Gastrocnemius medialis (tissue), 4 donors: ENCODE measurements at regions not wholly inside any gene's neighbourhood (a gene's known extent, or its start where the extent isn't known, plus 50 kb on each side); places are given as distances from the start of the nearest gene placed in this dataset.

ENCODE experiments used
- ATAC-seq, 2 donors: fragments of 150-250 bp; one replicate each; pipeline ENCODE4 v1.9.1; 2016
- DNase-seq, 2 donors: peaks; one replicate each; pipeline ENCODE4 v3.0.0-alpha.2; 2019
- H3K27ac ChIP-seq, 4 donors: fragments of 200-600 bp; sonication (generic); 1 replicate in 1 of 4; 2 replicates in 3 of 4; pipeline ENCODE4 v1.5.1; 2016 to 2018; ENCODE audit warnings: mild to moderate bottlenecking in 2 of 4, moderate library complexity in 1 of 4
- H3K27me3 ChIP-seq, 3 donors: fragments of 200-600 bp; sonication (generic) in 2 of 3; 1 replicate in 1 of 3; 2 replicates in 2 of 3; pipeline versions ENCODE4 v1.5.1 to v1.6.0; 2016 to 2019; ENCODE audit warnings: mild to moderate bottlenecking in 1 of 3, moderate library complexity in 1 of 3
- H3K36me3 ChIP-seq, 2 donors: fragments of 200-600 bp; sonication (generic) in 1 of 2; one replicate each; pipeline ENCODE4 v1.5.1; 2017 to 2018
- H3K4me1 ChIP-seq, 2 donors: fragments of 200-600 bp; sonication (generic) in 1 of 2; one replicate each; pipeline ENCODE4 v1.5.1; 2016 to 2017; ENCODE audit warnings: mild to moderate bottlenecking in 2 of 2
- H3K4me3 ChIP-seq, 4 donors: fragments of 200-600 bp; sonication (generic) in 3 of 4; 1 replicate in 1 of 4; 2 replicates in 3 of 4; pipeline ENCODE4 v1.5.1; 2016 to 2019; ENCODE audit warnings: mild to moderate bottlenecking in 2 of 4
- H3K9me3 ChIP-seq, 3 donors: fragments of 200-600 bp; sonication (generic) in 2 of 3; 1 replicate in 1 of 3; 2 replicates in 2 of 3; pipeline ENCODE4 v1.5.1; 2016 to 2019
- POLR2A ChIP-seq, 2 donors: fragments of 450-650 bp; IDR thresholded peaks; one replicate each; pipeline ENCODE4 v1.6.1; 2017; ENCODE audit warnings: antibody characterized with exemption in 2 of 2, mild to moderate bottlenecking in 2 of 2, moderate library complexity in 2 of 2
- in situ Hi-C, 4 donors: fragments of 200-750 bp; cut with MboI; loops; one replicate each; pipeline versions ENCODE4 v1.15.0 to v1.8.0; 2017; ENCODE audit warnings: low sequenced_read_pairs in 4 of 4
- intact Hi-C: fragments of 100-400 bp; cut with DNase I; formaldehyde crosslinking; loops from one replicate; pipeline ENCODE4 v1.15.1; 2023; ENCODE audit warnings: low total_unique reads
- TF ChIP-seq, protein P1 (sequence below), 5 experiments: fragments of 450-650 bp in 3 of 5; fragments of 200-600 bp in 2 of 5; sonication (generic) in 2 of 5; IDR thresholded peaks in 4 of 5; conservative IDR thresholded peaks in 1 of 5; 1 replicate in 4 of 5; 2 replicates in 1 of 5; pipeline ENCODE4 v1.5.1; 2016 to 2019; ENCODE audit warnings: antibody characterized with exemption in 5 of 5, mild to moderate bottlenecking in 3 of 5, moderate library complexity in 3 of 5

DNA sequence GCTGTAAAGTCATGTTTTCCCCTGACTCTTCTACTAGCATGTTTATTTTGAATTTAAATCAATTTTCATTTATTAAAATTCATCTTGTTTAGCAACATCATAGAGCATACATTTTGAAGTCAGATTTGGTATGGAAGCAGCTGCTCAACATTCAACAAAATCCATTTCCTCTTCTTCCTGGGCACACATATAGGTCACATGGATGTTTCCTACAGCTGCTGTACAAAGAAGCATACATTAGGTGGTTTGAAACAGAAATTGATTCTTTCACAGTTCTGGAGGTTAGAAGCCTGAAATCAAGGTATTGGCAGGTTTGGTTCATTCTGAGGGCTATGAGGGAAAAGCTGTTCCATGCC lies 495.2 kb downstream of the RFPL4B start:
- no peaks in the 10 kb centered on the region for H3K4me1 ChIP-seq
- H3K27me3 ChIP-seq: no peaks in the 10 kb centered on the region
- intact Hi-C loops (no loop called here), in situ Hi-C loops (no loop called here)
- DNase-seq (no peak), ATAC-seq (no peak)
- H3K27ac ChIP-seq: no peak overlapping the region
- TF ChIP-seq, protein P1, sequence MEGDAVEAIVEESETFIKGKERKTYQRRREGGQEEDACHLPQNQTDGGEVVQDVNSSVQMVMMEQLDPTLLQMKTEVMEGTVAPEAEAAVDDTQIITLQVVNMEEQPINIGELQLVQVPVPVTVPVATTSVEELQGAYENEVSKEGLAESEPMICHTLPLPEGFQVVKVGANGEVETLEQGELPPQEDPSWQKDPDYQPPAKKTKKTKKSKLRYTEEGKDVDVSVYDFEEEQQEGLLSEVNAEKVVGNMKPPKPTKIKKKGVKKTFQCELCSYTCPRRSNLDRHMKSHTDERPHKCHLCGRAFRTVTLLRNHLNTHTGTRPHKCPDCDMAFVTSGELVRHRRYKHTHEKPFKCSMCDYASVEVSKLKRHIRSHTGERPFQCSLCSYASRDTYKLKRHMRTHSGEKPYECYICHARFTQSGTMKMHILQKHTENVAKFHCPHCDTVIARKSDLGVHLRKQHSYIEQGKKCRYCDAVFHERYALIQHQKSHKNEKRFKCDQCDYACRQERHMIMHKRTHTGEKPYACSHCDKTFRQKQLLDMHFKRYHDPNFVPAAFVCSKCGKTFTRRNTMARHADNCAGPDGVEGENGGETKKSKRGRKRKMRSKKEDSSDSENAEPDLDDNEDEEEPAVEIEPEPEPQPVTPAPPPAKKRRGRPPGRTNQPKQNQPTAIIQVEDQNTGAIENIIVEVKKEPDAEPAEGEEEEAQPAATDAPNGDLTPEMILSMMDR (IDR thresholded peaks at IDR 0.05 in 4 of 5, conservative IDR thresholded peaks at IDR 0.05 in 1 of 5): no peak
- no peak for TF ChIP-seq POLR2A (IDR thresholded peaks at IDR 0.05)
- H3K4me3 ChIP-seq: no peak overlapping the region
- H3K36me3 ChIP-seq: no peaks in the 10 kb centered on the region
- no peaks in the 10 kb centered on the region for H3K9me3 ChIP-seq

DNA sequence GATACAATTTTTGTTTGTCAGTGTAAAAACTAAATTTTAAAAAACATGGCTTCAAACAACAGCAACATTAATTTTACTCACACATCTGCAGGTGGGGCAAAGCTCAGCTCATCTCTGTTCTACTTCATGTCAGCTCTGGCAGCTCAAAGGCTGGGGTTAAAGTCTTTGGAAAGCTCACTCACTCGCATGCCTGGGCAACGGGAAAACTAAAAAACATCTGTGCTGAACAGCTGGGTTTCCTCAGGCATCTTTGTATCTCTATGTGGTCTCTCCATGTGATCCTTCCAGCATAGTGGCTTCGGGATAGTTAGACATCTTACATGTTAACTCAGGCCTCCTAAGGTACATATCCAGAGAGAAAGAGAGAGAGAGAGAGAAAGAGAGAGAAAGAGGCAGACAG lies 499.6 kb downstream of the RFPL4B start:
- no peaks in the 10 kb centered on the region for H3K36me3 ChIP-seq
- ATAC-seq (no peak), DNase-seq (no peak)
- H3K9me3 ChIP-seq: no peaks in the 10 kb centered on the region
- H3K27me3 ChIP-seq: no peaks in the 10 kb centered on the region
- H3K4me1 ChIP-seq: no peaks in the 10 kb centered on the region
- TF ChIP-seq, protein P1 (IDR thresholded peaks at IDR 0.05 in 4 of 5, conservative IDR thresholded peaks at IDR 0.05 in 1 of 5): no peak
- TF ChIP-seq POLR2A (IDR thresholded peaks at IDR 0.05): no peak
- in situ Hi-C loops: no loop called here
- intact Hi-C loops: no loop called here
- no peak overlapping the region for H3K27ac ChIP-seq
- no peak overlapping the region for H3K4me3 ChIP-seq

DNA sequence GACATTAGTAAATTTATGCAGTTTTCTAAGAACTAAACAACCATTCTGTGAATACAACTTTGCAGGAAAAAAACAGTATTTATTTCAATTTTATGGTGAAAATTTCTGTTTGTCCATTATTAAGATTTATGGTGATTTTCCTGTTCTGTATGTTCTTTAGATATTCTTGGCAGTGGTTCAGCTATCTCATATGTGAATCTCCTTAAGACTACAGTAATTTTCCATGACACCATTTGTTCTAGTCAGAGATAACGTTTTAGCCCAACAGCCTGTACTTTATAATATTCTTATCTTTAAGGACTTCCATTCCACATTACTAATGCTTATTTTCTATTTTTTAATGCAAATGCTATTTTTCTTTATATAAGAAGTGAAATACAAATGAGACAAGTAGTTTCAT lies 504.0 kb downstream of the RFPL4B start:
- TF ChIP-seq POLR2A (IDR thresholded peaks at IDR 0.05): no peak
- TF ChIP-seq, protein P1 (IDR thresholded peaks at IDR 0.05 in 4 of 5, conservative IDR thresholded peaks at IDR 0.05 in 1 of 5): no peak
- ATAC-seq: no peak
- H3K9me3 ChIP-seq: no peaks in the 10 kb centered on the region
- H3K36me3 ChIP-seq: no peaks in the 10 kb centered on the region
- no peaks in the 10 kb centered on the region for H3K27me3 ChIP-seq
- no peak overlapping the region for H3K4me3 ChIP-seq
- intact Hi-C loops (no loop called here), in situ Hi-C loops (no loop called here)
- no peak for DNase-seq
- H3K27ac ChIP-seq: no peak overlapping the region
- H3K4me1 ChIP-seq: no peaks in the 10 kb centered on the region

DNA sequence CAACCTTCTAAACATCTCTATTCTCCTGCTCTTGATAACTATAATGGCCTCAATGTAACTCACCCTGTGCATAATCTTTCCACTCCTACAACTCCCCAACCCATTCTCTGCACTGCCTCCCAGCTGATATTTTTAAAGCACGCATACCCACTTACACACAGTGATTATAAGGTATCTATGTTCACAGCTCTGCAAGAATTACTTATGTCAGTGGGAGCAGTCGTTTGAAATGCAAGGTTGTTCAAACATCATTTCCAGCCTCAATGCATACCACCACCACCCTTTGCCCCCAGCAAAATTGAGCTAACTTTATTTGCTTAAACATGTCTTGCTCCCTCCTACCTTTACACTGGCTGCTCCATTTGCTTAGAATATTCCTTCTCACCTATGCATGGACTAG lies 506.0 kb downstream of the RFPL4B start:
- Histone ChIP-seq H3K4me3 (no peak overlapping the region), H3K27ac (no peak overlapping the region), H3K36me3 (no peaks in the 10 kb centered on the region), H3K4me1 (no peaks in the 10 kb centered on the region), H3K9me3 (no peaks in the 10 kb centered on the region), H3K27me3 (no peaks in the 10 kb centered on the region)
- in situ Hi-C loops: no loop called here
- intact Hi-C loops: no loop called here
- no peak for ATAC-seq
- TF ChIP-seq, protein P1 (IDR thresholded peaks at IDR 0.05 in 4 of 5, conservative IDR thresholded peaks at IDR 0.05 in 1 of 5): no peak
- no peak for TF ChIP-seq POLR2A (IDR thresholded peaks at IDR 0.05)
- DNase-seq: no peak

DNA sequence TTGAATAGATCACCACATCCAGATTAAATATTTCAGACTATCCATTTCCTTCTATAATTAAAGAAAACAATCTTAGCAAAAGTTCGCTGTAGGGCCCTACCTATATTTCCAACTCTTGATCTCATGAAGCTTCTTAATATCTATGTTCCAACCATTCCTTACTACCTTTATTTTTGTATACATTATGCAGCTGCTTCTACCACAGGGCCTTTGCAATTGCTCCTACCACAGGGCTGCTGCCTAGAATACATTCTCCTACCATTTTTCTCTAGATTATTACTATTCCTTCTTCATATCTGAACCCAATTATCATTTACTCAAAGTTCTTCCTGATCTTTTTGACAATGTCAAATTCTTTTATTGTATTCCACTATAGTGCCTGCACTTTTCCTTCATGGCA lies 516.6 kb downstream of the RFPL4B start:
- no peak overlapping the region for H3K4me3 ChIP-seq
- DNase-seq (no peak), ATAC-seq (no peak)
- intact Hi-C loops: no loop called here
- H3K27me3 ChIP-seq: no peaks in the 10 kb centered on the region
- H3K9me3 ChIP-seq: no peaks in the 10 kb centered on the region
- in situ Hi-C loops: no loop called here
- no peaks in the 10 kb centered on the region for H3K4me1 ChIP-seq
- H3K27ac ChIP-seq: no peak overlapping the region
- no peak for TF ChIP-seq POLR2A (IDR thresholded peaks at IDR 0.05)
- TF ChIP-seq, protein P1 (IDR thresholded peaks at IDR 0.05 in 4 of 5, conservative IDR thresholded peaks at IDR 0.05 in 1 of 5): no peak
- no peaks in the 10 kb centered on the region for H3K36me3 ChIP-seq
